ENCODE measurements at regions not wholly inside any gene's neighbourhood (a gene's known extent, or its start where the extent isn't known, plus 50 kb on each side); places are given as distances from the start of the nearest gene placed in this dataset.

DNA sequence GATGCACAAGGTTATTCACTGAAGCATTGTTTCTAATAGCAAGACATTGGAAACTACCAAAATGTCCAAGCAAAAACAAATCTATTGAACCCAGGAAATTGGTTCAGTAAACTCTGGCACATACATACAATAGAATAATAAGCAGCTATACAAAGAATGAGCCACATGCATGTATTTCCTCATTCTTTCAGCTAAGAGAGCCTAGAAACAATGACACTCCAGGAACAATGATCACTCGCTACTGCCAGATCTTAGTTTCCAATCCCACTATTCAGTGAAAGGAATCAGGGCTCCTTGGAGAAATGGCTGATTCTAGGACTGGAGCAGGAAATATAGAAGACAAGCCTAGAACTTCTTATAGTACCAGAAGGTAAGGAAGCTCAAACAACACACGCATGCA is 221.9 kb upstream of the AGAP1 start:
- H3K4me3 Mint-ChIP-seq: no peak overlapping the region
- peaks cover 0 to 7% (median 0%) of the 10 kb centered on the region in 7 donors for H3K4me1 Mint-ChIP-seq
- intact Hi-C loops (cut with micrococcal nuclease): no loop called here
- ChIA-PET POLR2A (no interaction called here), CTCF (no interaction called here)
- Histone ChIP-seq H3K9me3 (ENCODE audit: control insufficient read depth in 2 of 3, low read length in 3 of 3) (no peaks in the 10 kb centered on the region), H3K4me1 (ENCODE audit: control insufficient read depth in 2 of 2, insufficient read depth in 2 of 2, low read length in 2 of 2) (peaks cover 0 to 3% of the 10 kb centered on the region in 2 donors), H3K27me3 (ENCODE audit: control insufficient read depth in 2 of 2, insufficient read depth in 2 of 2, low read length in 2 of 2) (peaks cover 0 to 3% of the 10 kb centered on the region in 2 donors), H3K4me3 (ENCODE audit: low read length) (no peak overlapping the region), H3K27ac (ENCODE audit: low read depth, low read length) (no peak overlapping the region), H3K36me3 (ENCODE audit: control insufficient read depth in 2 of 3, insufficient read depth in 3 of 3, low read length in 3 of 3) (no peaks in the 10 kb centered on the region)
- peaks cover 54 to 64% (median 59%) of the 10 kb centered on the region in 5 donors for H3K27me3 Mint-ChIP-seq
- H3K36me3 Mint-ChIP-seq: peaks cover 0 to 7% (median 0%) of the 10 kb centered on the region in 5 donors
- DNase-seq: no peak
- no peak overlapping the region for H3K27ac Mint-ChIP-seq
- H3K9me3 Mint-ChIP-seq: peaks cover 0 to 8% (median 0%) of the 10 kb centered on the region in 11 donors
- no peak for ATAC-seq

DNA sequence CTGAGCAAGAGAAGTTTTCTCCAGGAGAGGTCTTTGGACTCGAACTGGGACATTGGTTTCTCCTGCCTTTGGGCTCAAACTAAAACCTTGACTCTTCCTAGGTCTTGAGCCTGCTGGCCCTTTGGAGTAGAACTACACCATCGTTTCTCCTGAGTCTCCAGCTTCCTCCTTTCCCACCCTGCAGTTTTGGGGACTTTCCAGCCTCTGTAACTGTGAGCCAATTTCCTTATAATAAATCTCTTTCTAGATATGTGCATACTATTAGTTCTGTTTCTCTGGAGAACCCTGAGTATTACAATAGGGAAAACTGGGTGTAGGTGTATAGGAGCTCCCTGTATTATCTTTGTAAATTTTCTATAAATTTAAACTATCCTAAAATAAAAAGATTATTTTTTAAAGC is 219.8 kb upstream of the AGAP1 start:
- POLR2A ChIA-PET: no interaction called here
- H3K4me1 Mint-ChIP-seq: peaks cover 0 to 5% (median 0%) of the 10 kb centered on the region in 7 donors
- H3K27ac ChIP-seq (ENCODE audit: low read depth, low read length): no peak overlapping the region
- no peaks in the 10 kb centered on the region for H3K9me3 ChIP-seq (ENCODE audit: control insufficient read depth in 2 of 3, low read length in 3 of 3)
- DNase-seq (no peak), ATAC-seq (no peak)
- no peak overlapping the region for H3K27ac Mint-ChIP-seq
- no peaks in the 10 kb centered on the region for H3K36me3 ChIP-seq (ENCODE audit: control insufficient read depth in 2 of 3, insufficient read depth in 3 of 3, low read length in 3 of 3)
- intact Hi-C loops (cut with micrococcal nuclease): no loop called here
- no peaks in the 10 kb centered on the region for H3K36me3 Mint-ChIP-seq
- no peak overlapping the region for H3K4me3 ChIP-seq (ENCODE audit: low read length)
- peaks cover 0 to 3% of the 10 kb centered on the region in 2 donors for H3K27me3 ChIP-seq (ENCODE audit: control insufficient read depth in 2 of 2, insufficient read depth in 2 of 2, low read length in 2 of 2)
- peaks cover 0 to 5% (median 0%) of the 10 kb centered on the region in 11 donors for H3K9me3 Mint-ChIP-seq
- H3K4me1 ChIP-seq (ENCODE audit: control insufficient read depth in 2 of 2, insufficient read depth in 2 of 2, low read length in 2 of 2): peaks cover 0 to 3% of the 10 kb centered on the region in 2 donors
- CTCF ChIA-PET: no interaction called here
- no peak overlapping the region for H3K4me3 Mint-ChIP-seq
- peaks cover 33 to 48% (median 45%) of the 10 kb centered on the region in 5 donors for H3K27me3 Mint-ChIP-seq

DNA sequence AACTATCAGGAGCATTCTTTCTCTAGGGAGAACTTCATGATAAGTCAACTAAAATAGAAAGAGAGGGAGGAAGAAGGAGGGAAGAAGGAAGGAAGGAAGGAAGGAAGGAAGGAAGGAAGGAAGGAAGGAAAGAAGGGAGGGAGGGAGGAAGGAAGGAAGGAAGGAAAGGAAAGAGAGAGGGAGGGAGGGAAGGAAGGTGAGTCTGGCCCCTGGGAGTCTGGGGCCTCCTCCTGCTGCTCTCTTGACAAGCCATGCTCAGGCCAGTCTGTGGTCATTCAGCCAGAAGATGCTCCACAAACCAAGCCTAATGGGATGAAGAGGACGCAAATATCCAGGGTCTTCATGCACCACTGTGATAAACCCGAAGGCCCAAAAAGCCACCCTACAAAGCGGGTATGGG is 216.4 kb upstream of the AGAP1 start:
- H3K9me3 ChIP-seq (ENCODE audit: control insufficient read depth in 2 of 3, low read length in 3 of 3): no peaks in the 10 kb centered on the region
- no peak for ATAC-seq
- CTCF ChIA-PET: no interaction called here

DNA sequence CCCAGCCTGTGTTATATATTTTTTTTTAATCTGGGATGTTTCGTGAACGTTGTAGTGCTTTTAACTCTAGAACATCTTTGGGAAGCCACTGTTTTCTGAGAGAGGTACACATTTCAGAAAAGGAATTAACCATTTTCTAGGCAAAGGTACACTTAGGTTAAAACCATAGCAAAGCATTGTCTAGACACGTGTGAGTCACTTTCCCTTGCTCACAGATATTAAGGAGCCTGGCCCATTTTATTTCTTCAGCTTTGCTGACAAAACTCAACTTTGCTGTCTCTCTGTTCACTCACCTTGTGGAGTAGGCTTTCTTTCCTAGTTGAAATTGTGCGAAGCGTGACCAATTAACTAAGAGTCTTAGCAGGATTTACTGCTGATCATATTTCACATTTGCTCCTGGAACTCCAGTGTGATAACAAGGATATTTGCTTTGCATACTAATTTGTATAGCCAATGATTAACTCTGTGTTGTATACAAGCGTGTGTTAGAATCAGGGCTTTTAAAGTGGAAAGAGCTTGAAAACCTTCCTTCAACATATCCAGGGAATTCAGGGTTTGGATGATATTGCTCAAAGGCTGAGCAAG is 215.0 kb upstream of the AGAP1 start:
- CTCF ChIA-PET: no interaction called here

More for the DNA sequence above, 216.4 kb upstream of the AGAP1 start:
- no peak for DNase-seq
- Mint-ChIP-seq H3K4me1 (no peaks in the 10 kb centered on the region), H3K27me3 (peaks cover 17 to 34% (median 24%) of the 10 kb centered on the region in 5 donors), H3K4me3 (no peak overlapping the region), H3K9me3 (peaks cover 0 to 5% (median 0%) of the 10 kb centered on the region in 11 donors), H3K36me3 (no peaks in the 10 kb centered on the region), H3K27ac (no peak overlapping the region)
- Histone ChIP-seq H3K4me1 (ENCODE audit: control insufficient read depth in 2 of 2, insufficient read depth in 2 of 2, low read length in 2 of 2) (no peaks in the 10 kb centered on the region), H3K36me3 (ENCODE audit: control insufficient read depth in 2 of 3, insufficient read depth in 3 of 3, low read length in 3 of 3) (no peaks in the 10 kb centered on the region), H3K4me3 (ENCODE audit: low read length) (no peak overlapping the region), H3K27me3 (ENCODE audit: control insufficient read depth in 2 of 2, insufficient read depth in 2 of 2, low read length in 2 of 2) (no peaks in the 10 kb centered on the region), H3K27ac (ENCODE audit: low read depth, low read length) (no peak overlapping the region)
- POLR2A ChIA-PET: no interaction called here
- intact Hi-C loops (cut with micrococcal nuclease): no loop called here

DNA sequence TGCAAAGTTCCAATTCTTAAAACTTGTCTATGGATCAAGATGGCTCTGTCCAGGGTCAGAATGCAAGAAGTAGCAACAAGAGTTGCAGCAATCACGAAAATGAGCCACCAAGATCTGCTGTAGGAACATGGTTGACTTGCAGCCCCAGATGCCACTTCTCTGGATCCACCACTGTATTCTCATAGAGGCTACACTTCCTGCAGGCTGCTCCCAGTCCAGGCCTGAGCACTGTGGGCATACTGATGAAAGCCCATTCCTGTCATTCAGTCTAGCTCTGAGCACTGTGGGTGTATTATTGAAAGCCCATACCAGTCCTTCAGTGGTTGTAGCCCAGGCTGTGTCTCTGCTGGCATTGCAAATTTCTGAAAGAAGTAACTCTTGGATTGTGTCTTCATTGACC is 213.9 kb upstream of the AGAP1 start:
- CTCF ChIA-PET: no interaction called here
- H3K36me3 Mint-ChIP-seq: no peaks in the 10 kb centered on the region

More for the DNA sequence above, 215.0 kb upstream of the AGAP1 start:
- H3K36me3 Mint-ChIP-seq: no peaks in the 10 kb centered on the region
- H3K27ac Mint-ChIP-seq: no peak overlapping the region
- no peak for DNase-seq
- no peak for ATAC-seq
- H3K4me3 ChIP-seq (ENCODE audit: low read length): no peak overlapping the region
- no peaks in the 10 kb centered on the region for H3K36me3 ChIP-seq (ENCODE audit: control insufficient read depth in 2 of 3, insufficient read depth in 3 of 3, low read length in 3 of 3)
- no peaks in the 10 kb centered on the region for H3K27me3 ChIP-seq (ENCODE audit: control insufficient read depth in 2 of 2, insufficient read depth in 2 of 2, low read length in 2 of 2)
- H3K9me3 ChIP-seq (ENCODE audit: control insufficient read depth in 2 of 3, low read length in 3 of 3): no peaks in the 10 kb centered on the region
- intact Hi-C loops (cut with micrococcal nuclease): no loop called here
- peaks cover 0 to 5% (median 0%) of the 10 kb centered on the region in 11 donors for H3K9me3 Mint-ChIP-seq
- H3K4me1 ChIP-seq (ENCODE audit: control insufficient read depth in 2 of 2, insufficient read depth in 2 of 2, low read length in 2 of 2): no peaks in the 10 kb centered on the region
- no peak overlapping the region for H3K27ac ChIP-seq (ENCODE audit: low read depth, low read length)
- POLR2A ChIA-PET: no interaction called here
- peaks cover 17 to 27% (median 20%) of the 10 kb centered on the region in 5 donors for H3K27me3 Mint-ChIP-seq
- H3K4me1 Mint-ChIP-seq: no peaks in the 10 kb centered on the region
- H3K4me3 Mint-ChIP-seq: no peak overlapping the region

DNA sequence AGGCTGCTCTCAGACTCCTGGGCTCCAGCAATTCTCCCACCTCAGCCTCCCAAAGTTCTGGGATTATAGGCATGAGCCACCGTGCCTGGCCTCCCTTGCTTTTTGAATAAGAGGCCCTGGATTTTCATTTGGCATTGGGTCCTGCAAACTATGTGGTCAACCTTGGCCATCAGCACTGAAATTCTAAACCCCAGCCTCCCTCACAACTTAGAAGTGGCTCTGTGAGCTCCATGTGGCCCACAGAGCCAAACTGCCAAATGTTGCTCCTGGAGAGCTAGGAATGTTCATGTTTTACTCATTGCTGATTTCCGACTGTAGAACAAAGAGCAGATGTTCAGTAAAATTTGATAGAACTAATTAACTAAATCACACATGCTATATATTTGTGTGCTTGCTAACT is 210.6 kb upstream of the AGAP1 start:
- DNase-seq: no peak
- Mint-ChIP-seq H3K27me3 (peaks cover 12 to 32% (median 21%) of the 10 kb centered on the region in 5 donors), H3K9me3 (peaks cover 0 to 6% (median 0%) of the 10 kb centered on the region in 11 donors), H3K27ac (no peak overlapping the region), H3K4me3 (no peak overlapping the region), H3K36me3 (peaks cover 0 to 3% (median 0%) of the 10 kb centered on the region in 5 donors), H3K4me1 (no peaks in the 10 kb centered on the region)
- H3K27me3 ChIP-seq (ENCODE audit: control insufficient read depth in 2 of 2, insufficient read depth in 2 of 2, low read length in 2 of 2): no peaks in the 10 kb centered on the region
- no peak overlapping the region for H3K4me3 ChIP-seq (ENCODE audit: low read length)
- intact Hi-C loops (cut with micrococcal nuclease): no loop called here
- no peaks in the 10 kb centered on the region for H3K4me1 ChIP-seq (ENCODE audit: control insufficient read depth in 2 of 2, insufficient read depth in 2 of 2, low read length in 2 of 2)
- H3K9me3 ChIP-seq (ENCODE audit: control insufficient read depth in 2 of 3, low read length in 3 of 3): no peaks in the 10 kb centered on the region
- no peak for ATAC-seq
- no peak overlapping the region for H3K27ac ChIP-seq (ENCODE audit: low read depth, low read length)
- no peaks in the 10 kb centered on the region for H3K36me3 ChIP-seq (ENCODE audit: control insufficient read depth in 2 of 3, insufficient read depth in 3 of 3, low read length in 3 of 3)
- CTCF ChIA-PET: no interaction called here
- POLR2A ChIA-PET: no interaction called here

More for the DNA sequence above, 213.9 kb upstream of the AGAP1 start:
- H3K9me3 Mint-ChIP-seq: peaks cover 0 to 5% (median 0%) of the 10 kb centered on the region in 11 donors
- Histone ChIP-seq H3K4me1 (ENCODE audit: control insufficient read depth in 2 of 2, insufficient read depth in 2 of 2, low read length in 2 of 2) (no peaks in the 10 kb centered on the region), H3K27me3 (ENCODE audit: control insufficient read depth in 2 of 2, insufficient read depth in 2 of 2, low read length in 2 of 2) (no peaks in the 10 kb centered on the region), H3K4me3 (ENCODE audit: low read length) (no peak overlapping the region), H3K27ac (ENCODE audit: low read depth, low read length) (no peak overlapping the region), H3K9me3 (ENCODE audit: control insufficient read depth in 2 of 3, low read length in 3 of 3) (no peaks in the 10 kb centered on the region), H3K36me3 (ENCODE audit: control insufficient read depth in 2 of 3, insufficient read depth in 3 of 3, low read length in 3 of 3) (no peaks in the 10 kb centered on the region)
- intact Hi-C loops (cut with micrococcal nuclease): no loop called here
- ATAC-seq (no peak), DNase-seq (no peak)
- H3K4me3 Mint-ChIP-seq: no peak overlapping the region
- POLR2A ChIA-PET: no interaction called here
- H3K27ac Mint-ChIP-seq: no peak overlapping the region
- H3K4me1 Mint-ChIP-seq: no peaks in the 10 kb centered on the region
- peaks cover 7 to 20% (median 17%) of the 10 kb centered on the region in 5 donors for H3K27me3 Mint-ChIP-seq

DNA sequence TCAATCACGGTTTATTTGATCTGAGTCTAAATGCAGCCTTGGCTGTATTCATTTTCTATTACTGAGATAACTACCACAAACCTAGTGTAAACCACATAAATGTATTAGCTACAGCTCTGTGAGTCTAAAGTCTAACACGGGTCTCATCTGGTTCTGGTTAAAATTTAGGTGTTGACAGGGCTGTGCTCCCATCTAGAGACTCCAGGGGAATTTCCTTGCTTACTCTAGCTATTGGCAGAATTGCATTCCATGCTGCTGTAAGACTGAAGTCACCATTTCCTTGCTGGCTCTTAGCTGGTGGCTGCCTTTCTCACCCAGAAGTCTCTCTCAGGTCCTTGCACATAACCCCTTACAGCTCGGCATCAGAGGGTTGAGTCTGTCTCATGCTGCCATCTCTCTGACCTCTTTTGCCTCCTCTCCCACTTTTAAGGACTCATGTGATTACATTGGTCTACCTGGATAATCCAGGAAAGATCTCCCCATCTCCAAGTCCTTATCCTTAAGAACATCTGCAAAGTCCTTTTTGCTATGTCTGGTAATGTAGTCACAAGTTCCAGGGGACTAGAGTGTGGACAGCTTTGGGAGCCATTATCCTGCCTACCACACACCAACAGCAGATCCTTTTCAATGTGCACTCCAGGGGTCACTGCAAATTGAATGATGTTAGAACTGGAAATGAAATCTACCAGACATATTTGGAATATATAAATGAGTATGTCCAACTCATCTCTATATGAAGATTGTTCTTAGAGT is 207.0 kb upstream of the AGAP1 start:
- Histone ChIP-seq H3K36me3 (ENCODE audit: control insufficient read depth in 2 of 3, insufficient read depth in 3 of 3, low read length in 3 of 3) (no peaks in the 10 kb centered on the region), H3K27me3 (ENCODE audit: control insufficient read depth in 2 of 2, insufficient read depth in 2 of 2, low read length in 2 of 2) (no peaks in the 10 kb centered on the region), H3K4me1 (ENCODE audit: control insufficient read depth in 2 of 2, insufficient read depth in 2 of 2, low read length in 2 of 2) (no peaks in the 10 kb centered on the region), H3K4me3 (ENCODE audit: low read length) (no peak overlapping the region), H3K9me3 (ENCODE audit: control insufficient read depth in 2 of 3, low read length in 3 of 3) (no peaks in the 10 kb centered on the region), H3K27ac (ENCODE audit: low read depth, low read length) (no peak overlapping the region)
- Mint-ChIP-seq H3K4me3 (no peak overlapping the region), H3K9me3 (peaks cover 0 to 7% (median 0%) of the 10 kb centered on the region in 11 donors), H3K27ac (no peak overlapping the region), H3K36me3 (peaks cover 0 to 3% (median 0%) of the 10 kb centered on the region in 5 donors), H3K27me3 (peaks cover 8 to 36% (median 17%) of the 10 kb centered on the region in 5 donors), H3K4me1 (no peaks in the 10 kb centered on the region)
- ChIA-PET CTCF (no interaction called here), POLR2A (no interaction called here)
- ATAC-seq: no peak
- intact Hi-C loops (cut with micrococcal nuclease): no loop called here
- DNase-seq: no peak
